ENCODE measurements at regions not wholly inside any gene's neighbourhood (a gene's known extent, or its start where the extent isn't known, plus 50 kb on each side); places are given as distances from the start of the nearest gene placed in this dataset.
"Not testable (repeated sequence)": the region's sequence is repeated elsewhere in the genome, so short reads cannot be mapped to it uniquely, and the experiment has no call there.

- Histone ChIP-seq H3K27ac (ENCODE audit: low read depth in 1 of 2, low read length in 1 of 2) (no peak overlapping the region), H3K27me3 (ENCODE audit: control insufficient read depth in 2 of 2, insufficient read depth in 1 of 2, low read length in 1 of 2) (no peaks in the 10 kb centered on the region), H3K4me3 (ENCODE audit: low read length in 2 of 2) (no peak overlapping the region), H3K9me3 (ENCODE audit: control insufficient read depth in 2 of 2, insufficient read depth in 1 of 2, low read length in 1 of 2) (no peaks in the 10 kb centered on the region), H3K36me3 (ENCODE audit: control insufficient read depth in 2 of 2, insufficient read depth in 2 of 2, low read length in 1 of 2) (no peaks in the 10 kb centered on the region), H3K4me1 (ENCODE audit: control insufficient read depth in 2 of 2, insufficient read depth in 2 of 2, low read length in 2 of 2) (no peaks in the 10 kb centered on the region)
- WGBS, result 95% methylated on average over 10 of the region's 10 CpGs
- no peak for DNase-seq (ENCODE audit: low read depth in 6 of 9, low spot score in 9 of 9)
These were observed 261.1 kb downstream of the SMARCA2 start for GRCh38 chr9:2276296-2276695.

- not testable (repeated sequence) for H3K9me3 ChIP-seq (ENCODE audit: control insufficient read depth in 2 of 2, insufficient read depth in 1 of 2, low read length in 1 of 2); H3K4me1 ChIP-seq (ENCODE audit: control insufficient read depth in 2 of 2, insufficient read depth in 2 of 2, low read length in 2 of 2); H3K27me3 ChIP-seq (ENCODE audit: control insufficient read depth in 2 of 2, insufficient read depth in 1 of 2, low read length in 1 of 2); H3K4me3 ChIP-seq (ENCODE audit: low read length in 2 of 2); DNase-seq (ENCODE audit: low read depth in 6 of 9, low spot score in 9 of 9); H3K36me3 ChIP-seq (ENCODE audit: control insufficient read depth in 2 of 2, insufficient read depth in 2 of 2, low read length in 1 of 2); H3K27ac ChIP-seq (ENCODE audit: low read depth in 1 of 2, low read length in 1 of 2)
- 95% methylated on average over 9 of the region's 9 CpGs for WGBS
These were observed 262.0 kb downstream of the SMARCA2 start for GRCh38 chr9:2277133-2277532.

DNA sequence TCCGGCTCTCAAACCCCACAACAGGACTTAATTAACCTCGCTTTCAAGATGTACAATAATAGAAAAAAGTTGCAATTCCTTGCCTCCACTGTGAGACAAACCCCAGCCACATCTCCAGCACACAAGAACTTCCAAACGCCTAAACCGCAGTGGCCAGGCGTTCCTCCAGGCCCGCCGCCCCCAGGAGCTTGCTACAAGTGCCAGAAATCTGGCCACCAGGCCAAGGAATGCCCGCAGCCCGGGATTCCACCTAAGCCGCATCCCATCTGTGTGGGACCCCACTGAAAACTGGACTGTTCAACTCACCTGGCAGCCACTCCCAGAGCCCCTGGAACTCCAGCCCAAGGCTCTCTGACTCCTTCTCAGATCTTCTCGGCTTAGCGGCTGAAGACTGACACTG lies 262.5 kb downstream of the SMARCA2 start:
- not testable (repeated sequence) for H3K9me3 ChIP-seq (ENCODE audit: control insufficient read depth in 2 of 2, insufficient read depth in 1 of 2, low read length in 1 of 2); H3K27me3 ChIP-seq (ENCODE audit: control insufficient read depth in 2 of 2, insufficient read depth in 1 of 2, low read length in 1 of 2); DNase-seq (ENCODE audit: low read depth in 6 of 9, low spot score in 9 of 9); H3K4me3 ChIP-seq (ENCODE audit: low read length in 2 of 2); H3K36me3 ChIP-seq (ENCODE audit: control insufficient read depth in 2 of 2, insufficient read depth in 2 of 2, low read length in 1 of 2); H3K27ac ChIP-seq (ENCODE audit: low read depth in 1 of 2, low read length in 1 of 2); H3K4me1 ChIP-seq (ENCODE audit: control insufficient read depth in 2 of 2, insufficient read depth in 2 of 2, low read length in 2 of 2)
- 95% methylated on average over 12 of the region's 12 CpGs for WGBS

GRCh38 chr9:2279138-2279537 lies 264.0 kb downstream of the SMARCA2 start:
- 96% methylated on average over 8 of the region's 8 CpGs for WGBS
- not testable (repeated sequence) for H3K36me3 ChIP-seq (ENCODE audit: control insufficient read depth in 2 of 2, insufficient read depth in 2 of 2, low read length in 1 of 2); DNase-seq (ENCODE audit: low read depth in 6 of 9, low spot score in 9 of 9); H3K4me1 ChIP-seq (ENCODE audit: control insufficient read depth in 2 of 2, insufficient read depth in 2 of 2, low read length in 2 of 2); H3K27me3 ChIP-seq (ENCODE audit: control insufficient read depth in 2 of 2, insufficient read depth in 1 of 2, low read length in 1 of 2); H3K4me3 ChIP-seq (ENCODE audit: low read length in 2 of 2); H3K27ac ChIP-seq (ENCODE audit: low read depth in 1 of 2, low read length in 1 of 2); H3K9me3 ChIP-seq (ENCODE audit: control insufficient read depth in 2 of 2, insufficient read depth in 1 of 2, low read length in 1 of 2)

- Histone ChIP-seq H3K27me3 (ENCODE audit: control insufficient read depth in 2 of 2, insufficient read depth in 1 of 2, low read length in 1 of 2) (no peaks in the 10 kb centered on the region), H3K9me3 (ENCODE audit: control insufficient read depth in 2 of 2, insufficient read depth in 1 of 2, low read length in 1 of 2) (no peaks in the 10 kb centered on the region), H3K4me1 (ENCODE audit: control insufficient read depth in 2 of 2, insufficient read depth in 2 of 2, low read length in 2 of 2) (no peaks in the 10 kb centered on the region), H3K27ac (ENCODE audit: low read depth in 1 of 2, low read length in 1 of 2) (no peak overlapping the region), H3K4me3 (ENCODE audit: low read length in 2 of 2) (no peak overlapping the region), H3K36me3 (ENCODE audit: control insufficient read depth in 2 of 2, insufficient read depth in 2 of 2, low read length in 1 of 2) (no peaks in the 10 kb centered on the region)
- no peak for DNase-seq (ENCODE audit: low read depth in 6 of 9, low spot score in 9 of 9)
- WGBS, result 91% methylated on average over 13 of the region's 13 CpGs
These were observed 266.1 kb downstream of the SMARCA2 start for GRCh38 chr9:2281031-2281802.

GRCh38 chr9:2281803-2282185 lies 266.6 kb downstream of the SMARCA2 start:
- no peaks in the 10 kb centered on the region for H3K27me3 ChIP-seq (ENCODE audit: control insufficient read depth in 2 of 2, insufficient read depth in 1 of 2, low read length in 1 of 2)
- no peak overlapping the region for H3K4me3 ChIP-seq (ENCODE audit: low read length in 2 of 2)
- H3K9me3 ChIP-seq (ENCODE audit: control insufficient read depth in 2 of 2, insufficient read depth in 1 of 2, low read length in 1 of 2), result no peaks in the 10 kb centered on the region
- 96% methylated on average over 2 of the region's 2 CpGs for WGBS
- no peaks in the 10 kb centered on the region for H3K4me1 ChIP-seq (ENCODE audit: control insufficient read depth in 2 of 2, insufficient read depth in 2 of 2, low read length in 2 of 2)
- no peak for DNase-seq (ENCODE audit: low read depth in 6 of 9, low spot score in 9 of 9)
- no peaks in the 10 kb centered on the region for H3K36me3 ChIP-seq (ENCODE audit: control insufficient read depth in 2 of 2, insufficient read depth in 2 of 2, low read length in 1 of 2)
- no peak overlapping the region for H3K27ac ChIP-seq (ENCODE audit: low read depth in 1 of 2, low read length in 1 of 2)

GRCh38 chr9:2284770-2285169 lies 269.6 kb downstream of the SMARCA2 start:
- H3K4me3 ChIP-seq (ENCODE audit: low read length in 2 of 2), result no peak overlapping the region
- H3K4me1 ChIP-seq (ENCODE audit: control insufficient read depth in 2 of 2, insufficient read depth in 2 of 2, low read length in 2 of 2), result no peaks in the 10 kb centered on the region
- H3K27me3 ChIP-seq (ENCODE audit: control insufficient read depth in 2 of 2, insufficient read depth in 1 of 2, low read length in 1 of 2), result no peaks in the 10 kb centered on the region
- WGBS, result 89% methylated on average over 1 of the region's 1 CpG
- no peak for DNase-seq (ENCODE audit: low read depth in 6 of 9, low spot score in 9 of 9)
- no peaks in the 10 kb centered on the region for H3K9me3 ChIP-seq (ENCODE audit: control insufficient read depth in 2 of 2, insufficient read depth in 1 of 2, low read length in 1 of 2)
- no peaks in the 10 kb centered on the region for H3K36me3 ChIP-seq (ENCODE audit: control insufficient read depth in 2 of 2, insufficient read depth in 2 of 2, low read length in 1 of 2)
- no peak overlapping the region for H3K27ac ChIP-seq (ENCODE audit: low read depth in 1 of 2, low read length in 1 of 2)

GRCh38 chr9:2285416-2286332 lies 270.5 kb downstream of the SMARCA2 start:
- Histone ChIP-seq H3K27ac (ENCODE audit: low read depth in 1 of 2, low read length in 1 of 2) (no peak overlapping the region), H3K4me3 (ENCODE audit: low read length in 2 of 2) (no peak overlapping the region), H3K27me3 (ENCODE audit: control insufficient read depth in 2 of 2, insufficient read depth in 1 of 2, low read length in 1 of 2) (no peaks in the 10 kb centered on the region), H3K36me3 (ENCODE audit: control insufficient read depth in 2 of 2, insufficient read depth in 2 of 2, low read length in 1 of 2) (no peaks in the 10 kb centered on the region), H3K9me3 (ENCODE audit: control insufficient read depth in 2 of 2, insufficient read depth in 1 of 2, low read length in 1 of 2) (no peaks in the 10 kb centered on the region), H3K4me1 (ENCODE audit: control insufficient read depth in 2 of 2, insufficient read depth in 2 of 2, low read length in 2 of 2) (no peaks in the 10 kb centered on the region)
- 93% methylated on average over 10 of the region's 10 CpGs for WGBS
- no peak for DNase-seq (ENCODE audit: low read depth in 6 of 9, low spot score in 9 of 9)

GRCh38 chr9:2286333-2286705 lies 271.2 kb downstream of the SMARCA2 start:
- WGBS, result 98% methylated on average over 1 of the region's 1 CpG
- Histone ChIP-seq H3K27me3 (ENCODE audit: control insufficient read depth in 2 of 2, insufficient read depth in 1 of 2, low read length in 1 of 2) (no peaks in the 10 kb centered on the region), H3K36me3 (ENCODE audit: control insufficient read depth in 2 of 2, insufficient read depth in 2 of 2, low read length in 1 of 2) (no peaks in the 10 kb centered on the region), H3K4me1 (ENCODE audit: control insufficient read depth in 2 of 2, insufficient read depth in 2 of 2, low read length in 2 of 2) (no peaks in the 10 kb centered on the region), H3K27ac (ENCODE audit: low read depth in 1 of 2, low read length in 1 of 2) (no peak overlapping the region), H3K9me3 (ENCODE audit: control insufficient read depth in 2 of 2, insufficient read depth in 1 of 2, low read length in 1 of 2) (no peaks in the 10 kb centered on the region), H3K4me3 (ENCODE audit: low read length in 2 of 2) (no peak overlapping the region)
- DNase-seq (ENCODE audit: low read depth in 6 of 9, low spot score in 9 of 9), result no peak
